T-cell (primary cell): ENCODE measurements at regions not wholly inside any gene's neighbourhood (a gene's known extent, or its start where the extent isn't known, plus 50 kb on each side); places are given as distances from the start of the nearest gene placed in this dataset.

ENCODE experiments used
- ATAC-seq, 4 experiments: fragments of 200-7000 bp in 3 of 4; fragments of 150-1000 bp in 1 of 4; cut with Tn5 transposase; replicated peaks in 1 of 4; 1 replicate in 3 of 4; 2 replicates in 1 of 4; pipeline ENCODE4 v1.10.0; 2021; ENCODE audit warnings: moderate library complexity in 3 of 4, mild to moderate bottlenecking in 2 of 4, moderate number of reproducible peaks in 1 of 4
- CTCF ChIA-PET, 2 donors: fragments of 300-600 bp; sonication (Branson Sonifier 250); formaldehyde crosslinking; loops; one replicate each; lab custom pipeline; 2022; ENCODE audit warnings: antibody characterized with exemption in 2 of 2; lab: Charles Lee
- POLR2A ChIA-PET, 2 donors: fragments of 300-600 bp; sonication (Branson Sonifier 250); formaldehyde crosslinking; loops; one replicate each; lab custom pipeline; 2022; ENCODE audit warnings: antibody characterized with exemption in 2 of 2; lab: Charles Lee
- DNase-seq, 35 experiments: peaks; one replicate each; pipeline versions ENCODE4 v3.0.0 to v3.0.0-alpha.2; 2013 to 2023
- H3K27ac ChIP-seq: one replicate; pipeline ENCODE4 v1.5.1; 2013; ENCODE audit warnings: low read length
- H3K27me3 ChIP-seq, 2 experiments: replicated peaks in 1 of 2; 1 replicate in 1 of 2; 2 replicates in 1 of 2; pipeline versions ENCODE4 v1.6.1 to v1.7.0; 2013; ENCODE audit warnings: low read length in 1 of 2, mixed read lengths in 1 of 2; ENCODE audit not compliant: control insufficient read depth in 2 of 2, insufficient read depth in 2 of 2; ENCODE audit errors: extremely low read depth in 1 of 2
- H3K36me3 ChIP-seq, 2 donors: 1 replicate in 1 of 2; 2 replicates in 1 of 2; pipeline versions ENCODE4 v1.6.1 to v1.7.0; 2013; ENCODE audit warnings: low read length in 1 of 2; ENCODE audit not compliant: control insufficient read depth in 2 of 2, insufficient read depth in 1 of 2; ENCODE audit errors: extremely low read depth in 1 of 2
- H3K4me1 ChIP-seq, 2 experiments: 1 replicate in 1 of 2; 2 replicates in 1 of 2; pipeline versions ENCODE4 v1.6.1 to v1.7.0; 2013; ENCODE audit warnings: low read length in 2 of 2, mixed read lengths in 1 of 2; ENCODE audit not compliant: insufficient read depth in 2 of 2, control insufficient read depth in 1 of 2; ENCODE audit errors: extremely low read depth in 1 of 2
- H3K4me3 ChIP-seq, 2 donors: 1 replicate in 1 of 2; 2 replicates in 1 of 2; pipeline versions ENCODE4 v1.5.1 to v1.7.0; 2013; ENCODE audit warnings: mild to moderate bottlenecking in 2 of 2, low read length in 1 of 2, moderate library complexity in 1 of 2; ENCODE audit not compliant: control insufficient read depth in 1 of 2; ENCODE audit errors: extremely low read depth in 1 of 2
- H3K9me3 ChIP-seq: 2 replicates; pipeline ENCODE4 v1.7.0; 2013
- H3K27ac Mint-ChIP-seq, 2 donors: one replicate each; pipeline ENCODE4 v1.8.0; 2020 to 2021; ENCODE audit warnings: mild to moderate bottlenecking in 2 of 2, mixed read lengths in 2 of 2
- H3K27me3 Mint-ChIP-seq, 2 donors: one replicate each; pipeline ENCODE4 v1.8.0; 2021 to 2022; ENCODE audit warnings: mixed read lengths in 2 of 2
- H3K36me3 Mint-ChIP-seq: one replicate; pipeline ENCODE4 v1.8.0; 2021; ENCODE audit warnings: mixed read lengths
- H3K4me1 Mint-ChIP-seq, 3 donors: one replicate each; pipeline ENCODE4 v1.8.0; 2020 to 2022; ENCODE audit warnings: mixed read lengths in 3 of 3, mild to moderate bottlenecking in 1 of 3
- H3K4me3 Mint-ChIP-seq, 3 donors: one replicate each; pipeline ENCODE4 v1.8.0; 2020 to 2022; ENCODE audit warnings: mild to moderate bottlenecking in 3 of 3, mixed read lengths in 3 of 3, moderate library complexity in 3 of 3
- H3K9me3 Mint-ChIP-seq, 3 donors: one replicate each; pipeline ENCODE4 v1.8.0; 2020 to 2022; ENCODE audit warnings: mixed read lengths in 3 of 3
- WGBS: methylation state at CpG from one replicate; pipeline ENCODE4 v1.1.5; 2013; ENCODE audit warnings: missing lambda C conversion rate; ENCODE audit not compliant: insufficient coverage; 5-methylcytosine and 5-hydroxymethylcytosine counted together

DNA sequence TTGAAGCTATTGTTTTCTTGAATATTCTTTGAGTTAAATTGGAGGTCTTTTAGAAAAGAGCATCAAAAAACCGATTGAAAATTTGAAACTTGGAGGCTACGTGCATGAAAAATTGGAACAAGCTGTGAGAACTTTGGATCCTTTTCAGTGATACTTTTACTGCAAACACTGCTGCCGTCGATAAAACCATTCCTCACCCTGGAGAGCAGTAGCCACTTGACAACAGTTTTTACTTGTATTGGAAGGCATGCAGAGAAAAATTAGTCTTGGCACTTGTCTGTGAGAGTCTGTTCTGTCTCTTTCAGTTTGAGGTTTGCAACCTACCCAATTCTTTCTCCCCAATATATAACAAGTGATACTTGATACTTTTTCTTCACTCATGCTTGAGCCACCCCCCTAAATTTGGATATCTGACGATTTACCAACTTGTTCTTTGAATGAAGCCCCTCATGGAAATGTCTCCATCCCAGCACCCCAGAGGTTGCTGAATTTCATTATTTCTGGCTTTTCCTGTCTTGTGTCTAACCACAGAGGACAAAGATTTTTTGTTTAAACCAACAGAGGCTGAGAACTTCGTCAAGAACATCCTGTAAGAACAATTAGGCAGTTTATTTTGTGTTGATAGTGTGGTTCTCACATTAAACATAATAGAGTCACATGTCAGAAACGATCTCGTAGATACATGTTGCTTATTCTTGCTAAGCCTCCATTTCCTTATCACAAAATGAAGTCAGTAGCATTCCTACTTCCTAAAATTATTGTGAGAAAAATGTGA is 307.3 kb upstream of the PLSCR5 start:
- WGBS: 59% methylated on average over 3 of the region's 8 CpGs
- ATAC-seq: no peak
- POLR2A ChIA-PET: no interaction called here
- no peaks in the 10 kb centered on the region for H3K27me3 ChIP-seq
- no peaks in the 10 kb centered on the region for H3K27me3 Mint-ChIP-seq
- H3K4me3 Mint-ChIP-seq: no peak overlapping the region
- H3K4me1 Mint-ChIP-seq: no peaks in the 10 kb centered on the region
- H3K27ac Mint-ChIP-seq: no peak overlapping the region
- H3K36me3 ChIP-seq: no peaks in the 10 kb centered on the region
- no peaks in the 10 kb centered on the region for H3K4me1 ChIP-seq
- H3K9me3 ChIP-seq: no peaks in the 10 kb centered on the region
- DNase-seq: no peak
- no peaks in the 10 kb centered on the region for H3K36me3 Mint-ChIP-seq
- no peak overlapping the region for H3K4me3 ChIP-seq
- CTCF ChIA-PET: no interaction called here
- peaks cover 7 to 15% (median 7%) of the 10 kb centered on the region in 3 donors for H3K9me3 Mint-ChIP-seq
- H3K27ac ChIP-seq: no peak overlapping the region

DNA sequence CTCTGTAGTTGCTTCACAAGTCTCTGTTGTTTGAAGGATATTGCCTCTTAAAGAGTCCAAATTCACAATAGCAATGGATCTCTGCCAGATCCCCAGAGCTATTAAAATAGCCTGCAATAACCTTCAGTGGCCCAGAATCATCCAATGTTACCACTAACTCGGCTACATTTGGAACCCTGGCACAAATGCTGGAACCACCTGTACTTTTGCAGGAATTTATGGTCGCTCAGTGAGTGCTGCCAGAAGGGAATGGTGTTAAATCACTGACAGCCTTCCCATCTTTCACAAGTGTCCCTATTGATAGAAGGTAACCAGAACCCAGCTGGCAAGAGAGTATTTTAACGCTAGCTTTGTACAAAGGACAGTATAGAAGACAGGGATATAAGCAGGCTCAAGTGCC is 298.8 kb upstream of the PLSCR5 start:
- H3K27ac ChIP-seq: no peak overlapping the region
- Mint-ChIP-seq H3K27ac (no peak overlapping the region), H3K4me1 (no peaks in the 10 kb centered on the region), H3K27me3 (no peaks in the 10 kb centered on the region), H3K9me3 (peaks cover 5 to 6% (median 6%) of the 10 kb centered on the region in 3 donors), H3K36me3 (no peaks in the 10 kb centered on the region), H3K4me3 (no peak overlapping the region)
- no peak overlapping the region for H3K4me3 ChIP-seq
- DNase-seq (no peak), ATAC-seq (no peak)
- WGBS: no CpG with 5 or more reads among the region's 3 CpGs
- H3K9me3 ChIP-seq: no peaks in the 10 kb centered on the region
- no peaks in the 10 kb centered on the region for H3K4me1 ChIP-seq
- ChIA-PET CTCF (no interaction called here), POLR2A (no interaction called here)
- no peaks in the 10 kb centered on the region for H3K27me3 ChIP-seq
- H3K36me3 ChIP-seq: no peaks in the 10 kb centered on the region

DNA sequence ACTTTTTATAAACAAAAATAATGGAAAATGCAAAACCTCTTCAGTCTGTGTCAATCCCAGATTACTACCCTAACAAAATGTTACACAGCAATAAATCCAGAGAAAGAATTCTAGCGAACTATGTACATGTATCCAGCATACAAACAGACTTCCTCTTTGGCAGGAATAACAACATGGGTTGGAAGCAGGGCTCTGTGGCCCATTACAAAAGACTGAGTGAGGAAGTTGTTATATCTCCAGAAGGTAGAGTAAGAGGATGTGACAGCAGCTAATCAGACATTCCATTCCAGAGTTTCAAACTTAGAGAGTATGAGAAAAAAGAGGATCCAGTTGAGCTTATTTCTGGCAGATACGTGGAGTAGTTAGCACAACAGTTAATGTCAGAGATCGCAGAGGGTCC is 294.0 kb upstream of the PLSCR5 start:
- H3K4me3 Mint-ChIP-seq: no peak overlapping the region
- H3K27ac Mint-ChIP-seq: no peak overlapping the region
- WGBS: 57% methylated on average over 1 of the region's 3 CpGs

DNA sequence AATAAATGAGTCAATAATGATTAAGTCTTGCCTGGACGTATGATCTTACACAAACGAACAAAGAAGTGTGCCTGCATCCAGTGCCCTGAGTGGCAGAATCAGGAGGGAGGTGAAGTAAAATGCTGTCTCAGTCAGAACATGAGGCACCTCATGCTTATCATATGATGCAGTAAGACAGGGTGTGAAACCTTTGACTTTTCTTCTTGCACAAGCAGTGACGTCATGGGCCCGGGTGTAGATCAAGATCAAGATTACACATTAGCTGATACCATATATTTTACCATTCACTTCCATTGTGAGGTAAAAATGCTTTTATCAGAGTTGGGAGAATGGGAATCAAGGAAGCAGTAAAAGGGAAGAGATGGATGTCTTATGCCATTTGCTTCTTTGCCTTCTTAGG is 291.6 kb upstream of the PLSCR5 start:
- WGBS: no CpG with 5 or more reads among the region's 4 CpGs
- no peak for ATAC-seq
- Histone ChIP-seq H3K4me1 (no peaks in the 10 kb centered on the region), H3K9me3 (no peaks in the 10 kb centered on the region), H3K4me3 (no peak overlapping the region), H3K27ac (no peak overlapping the region), H3K27me3 (no peaks in the 10 kb centered on the region), H3K36me3 (no peaks in the 10 kb centered on the region)
- peaks cover 0 to 13% (median 3%) of the 10 kb centered on the region in 3 donors for H3K9me3 Mint-ChIP-seq
- DNase-seq: no peak
- H3K4me1 Mint-ChIP-seq: no peaks in the 10 kb centered on the region
- ChIA-PET CTCF (no interaction called here), POLR2A (no interaction called here)
- no peak overlapping the region for H3K27ac Mint-ChIP-seq
- H3K27me3 Mint-ChIP-seq: no peaks in the 10 kb centered on the region
- no peak overlapping the region for H3K4me3 Mint-ChIP-seq
- H3K36me3 Mint-ChIP-seq: no peaks in the 10 kb centered on the region

More for the DNA sequence above, 294.0 kb upstream of the PLSCR5 start:
- no peaks in the 10 kb centered on the region for H3K4me1 Mint-ChIP-seq
- no peak for DNase-seq
- Histone ChIP-seq H3K4me3 (no peak overlapping the region), H3K27me3 (no peaks in the 10 kb centered on the region), H3K36me3 (no peaks in the 10 kb centered on the region), H3K27ac (no peak overlapping the region), H3K4me1 (no peaks in the 10 kb centered on the region), H3K9me3 (no peaks in the 10 kb centered on the region)
- no peaks in the 10 kb centered on the region for H3K36me3 Mint-ChIP-seq
- ChIA-PET CTCF (no interaction called here), POLR2A (no interaction called here)
- peaks cover 0 to 8% (median 3%) of the 10 kb centered on the region in 3 donors for H3K9me3 Mint-ChIP-seq
- no peak for ATAC-seq
- H3K27me3 Mint-ChIP-seq: no peaks in the 10 kb centered on the region

DNA sequence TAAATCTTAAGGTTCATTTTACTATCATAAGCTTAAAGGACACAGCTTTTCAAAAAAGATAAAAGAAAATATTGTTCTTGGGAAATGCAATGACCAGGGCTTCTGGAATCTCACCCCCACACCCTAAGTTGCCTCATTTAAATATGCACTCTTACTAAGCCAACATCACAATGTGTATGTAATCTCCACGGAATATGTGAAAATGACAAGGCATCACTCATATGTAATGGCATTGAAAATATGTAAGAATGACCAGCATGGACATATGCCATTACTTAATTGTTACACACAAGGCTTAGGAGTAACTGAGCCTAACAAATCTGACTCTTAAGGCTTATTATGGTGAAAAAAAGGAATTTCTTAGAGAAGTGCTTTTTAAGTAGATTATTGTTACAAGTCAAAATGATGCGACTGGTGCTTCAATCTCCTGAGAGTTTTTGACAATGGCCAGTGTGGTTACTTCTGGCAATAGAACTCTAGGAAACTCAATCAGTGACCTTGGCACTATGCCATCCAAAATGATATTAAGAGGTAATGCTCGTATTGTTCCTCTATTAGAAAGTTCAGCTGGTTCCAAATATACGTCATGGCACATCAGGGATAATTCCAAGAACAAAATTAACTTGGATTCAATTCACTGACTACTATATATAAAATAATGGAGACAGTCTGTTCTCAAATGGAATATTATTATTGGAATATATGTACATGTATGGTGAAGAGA is 290.0 kb upstream of the PLSCR5 start:
- no peaks in the 10 kb centered on the region for H3K27me3 Mint-ChIP-seq
- POLR2A ChIA-PET: no interaction called here
- Histone ChIP-seq H3K9me3 (no peaks in the 10 kb centered on the region), H3K27me3 (no peaks in the 10 kb centered on the region), H3K27ac (no peak overlapping the region), H3K4me3 (no peak overlapping the region), H3K4me1 (no peaks in the 10 kb centered on the region), H3K36me3 (no peaks in the 10 kb centered on the region)
- no peaks in the 10 kb centered on the region for H3K36me3 Mint-ChIP-seq
- H3K4me1 Mint-ChIP-seq: no peaks in the 10 kb centered on the region
- DNase-seq: no peak
- H3K27ac Mint-ChIP-seq: no peak overlapping the region
- ATAC-seq: no peak
- peaks cover 0 to 13% (median 3%) of the 10 kb centered on the region in 3 donors for H3K9me3 Mint-ChIP-seq
- CTCF ChIA-PET: no interaction called here
- H3K4me3 Mint-ChIP-seq: no peak overlapping the region
- WGBS: no CpG with 5 or more reads among the region's 4 CpGs

DNA sequence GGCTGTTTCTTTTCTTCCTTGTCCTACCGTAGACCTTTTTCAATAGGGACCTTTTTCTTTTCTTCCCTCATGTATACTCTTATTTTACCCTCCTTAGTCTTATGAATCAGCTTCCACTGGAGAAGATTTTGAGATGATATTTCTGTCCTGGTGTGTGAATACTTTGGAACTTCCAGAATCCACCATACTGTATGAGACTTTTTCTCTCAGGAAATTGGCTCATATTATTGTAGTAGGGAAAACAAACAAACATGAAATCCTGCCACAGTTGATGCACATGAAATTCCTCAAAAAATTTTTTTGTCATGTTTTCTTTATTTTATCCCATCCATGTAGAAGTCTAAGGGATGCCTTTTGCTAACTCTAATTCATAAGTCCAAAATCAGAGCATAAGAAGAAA is 289.3 kb upstream of the PLSCR5 start:
- DNase-seq (no peak), ATAC-seq (no peak)
- whole genome bisulfite sequencing: no CpG with 5 or more reads among the region's 1 CpG
- H3K4me3 ChIP-seq: no peak overlapping the region
- H3K4me3 Mint-ChIP-seq: no peak overlapping the region
- H3K9me3 ChIP-seq: no peaks in the 10 kb centered on the region
- POLR2A ChIA-PET: no interaction called here
- no peaks in the 10 kb centered on the region for H3K4me1 Mint-ChIP-seq
- no peaks in the 10 kb centered on the region for H3K4me1 ChIP-seq
- H3K36me3 Mint-ChIP-seq: no peaks in the 10 kb centered on the region
- H3K27me3 Mint-ChIP-seq: no peaks in the 10 kb centered on the region
- CTCF ChIA-PET: no interaction called here
- H3K36me3 ChIP-seq: no peaks in the 10 kb centered on the region
- no peak overlapping the region for H3K27ac Mint-ChIP-seq
- no peak overlapping the region for H3K27ac ChIP-seq
- H3K9me3 Mint-ChIP-seq: peaks cover 0 to 13% (median 3%) of the 10 kb centered on the region in 3 donors
- no peaks in the 10 kb centered on the region for H3K27me3 ChIP-seq
